GM19023 (cell line): ENCODE measurements at regions not wholly inside any gene's neighbourhood (a gene's known extent, or its start where the extent isn't known, plus 50 kb on each side); places are given as distances from the start of the nearest gene placed in this dataset.
A peak's percentile ranks its signal among the peaks of the same experiment; 100 is the strongest.

Experiments
- ATAC-seq: cut with Tn5 transposase; IDR thresholded peaks from one replicate; pipeline ENCODE4 v1.9.1; 2021; ENCODE audit warnings: mild to moderate bottlenecking, moderate library complexity; ENCODE audit not compliant: unreplicated experiment

DNA sequence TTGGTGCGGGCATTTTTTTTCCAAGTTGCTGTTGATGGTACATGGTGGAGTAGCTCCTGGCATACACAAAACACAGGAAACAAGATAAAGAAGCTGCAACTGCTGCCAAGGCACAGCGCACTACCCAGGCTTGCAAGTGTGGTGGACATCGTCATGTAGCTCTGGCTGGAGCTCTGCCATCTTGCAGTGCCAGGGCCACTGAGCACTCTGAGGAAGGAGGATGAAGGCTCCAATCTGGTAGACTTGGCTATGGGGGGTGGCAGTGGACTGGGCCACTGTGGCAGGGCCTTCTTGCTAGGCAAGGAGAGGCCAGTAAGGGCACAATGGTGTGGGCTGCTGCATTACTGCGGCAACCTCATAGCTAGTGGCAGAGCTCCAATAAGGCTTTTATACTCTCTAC lies 263.5 kb downstream of the CENPW start:
- no peak for ATAC-seq

DNA sequence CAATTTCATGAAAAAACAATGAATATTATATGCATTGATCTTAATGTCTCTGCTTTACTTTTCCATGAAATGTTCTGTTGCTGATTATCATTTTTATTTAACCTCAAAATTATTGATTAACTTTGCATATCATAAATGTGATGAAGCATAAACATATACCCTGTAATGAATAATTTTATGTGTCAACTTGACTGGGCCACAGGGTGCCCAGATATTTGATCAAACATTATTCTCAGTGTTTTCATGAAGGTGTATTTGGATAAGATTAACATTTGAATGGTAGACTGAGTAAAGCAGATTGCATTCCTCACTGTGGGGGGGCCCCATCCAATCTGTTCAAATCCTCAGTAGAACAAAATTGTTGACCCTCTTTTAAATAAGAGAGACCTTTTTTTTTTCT lies 265.2 kb downstream of the CENPW start:
- no peak for ATAC-seq

DNA sequence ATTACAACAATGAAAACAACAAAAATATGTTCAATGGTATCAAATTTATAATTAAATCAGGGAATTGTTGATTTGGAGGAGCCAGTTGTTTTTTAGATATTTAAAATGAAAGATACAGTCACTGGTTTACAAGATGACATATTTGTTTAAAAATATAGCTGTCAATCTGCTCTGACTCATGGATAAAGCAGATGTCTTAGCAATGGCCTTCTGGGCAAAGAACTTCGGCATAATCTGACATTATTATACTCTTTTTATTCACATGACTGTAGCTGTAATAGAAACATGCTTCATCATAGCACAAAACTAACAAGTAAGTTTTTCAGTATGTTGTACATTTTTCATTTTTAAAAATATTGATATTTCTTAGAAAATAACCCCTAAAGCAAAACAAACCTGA lies 267.4 kb downstream of the CENPW start:
- ATAC-seq, result no peak

GRCh38 chr6:126608681-126609080 lies 268.8 kb downstream of the CENPW start:
- no peak for ATAC-seq

DNA sequence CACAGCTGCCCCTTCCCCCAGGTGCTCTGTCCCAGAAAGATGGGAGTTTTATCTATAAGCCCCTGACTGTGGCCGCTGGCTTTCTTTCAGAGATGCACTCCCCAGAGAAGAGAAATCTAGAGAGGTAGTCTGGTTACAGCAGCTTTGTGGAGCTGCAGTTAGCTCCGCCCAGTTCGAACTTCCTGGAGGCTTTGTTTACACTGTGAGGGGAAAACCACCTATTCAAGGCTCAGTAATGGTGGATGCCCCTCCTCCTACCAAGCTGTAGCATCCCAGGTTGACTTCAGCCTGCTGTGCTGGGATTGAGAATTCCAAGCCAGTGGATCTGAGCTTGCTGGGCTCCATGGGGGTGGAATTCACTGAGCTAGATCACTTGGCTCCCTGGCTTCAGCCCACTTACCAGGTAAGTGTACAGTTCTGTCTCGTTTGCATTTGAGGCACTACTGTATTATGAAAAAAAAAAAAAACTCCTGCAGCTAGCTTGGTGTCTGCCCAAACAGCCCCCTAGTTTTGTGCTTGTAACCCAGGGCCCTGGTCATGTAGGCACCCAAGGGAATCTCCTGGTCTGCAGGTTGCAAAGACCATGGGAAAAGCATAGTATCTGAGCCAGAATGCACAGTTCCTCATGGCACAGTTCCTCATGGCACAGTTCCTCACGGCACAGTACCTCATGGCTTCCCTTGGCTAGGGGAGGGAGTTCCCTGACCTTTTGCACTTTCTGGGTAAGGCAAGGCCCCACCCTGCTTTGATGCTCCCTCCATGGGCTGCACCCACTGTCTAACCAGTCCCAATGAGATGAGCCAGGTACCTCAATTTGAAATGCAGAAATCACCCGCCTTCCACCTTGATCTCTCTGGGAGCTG lies 275.0 kb downstream of the CENPW start:
- ATAC-seq, result peak; percentile 80

DNA sequence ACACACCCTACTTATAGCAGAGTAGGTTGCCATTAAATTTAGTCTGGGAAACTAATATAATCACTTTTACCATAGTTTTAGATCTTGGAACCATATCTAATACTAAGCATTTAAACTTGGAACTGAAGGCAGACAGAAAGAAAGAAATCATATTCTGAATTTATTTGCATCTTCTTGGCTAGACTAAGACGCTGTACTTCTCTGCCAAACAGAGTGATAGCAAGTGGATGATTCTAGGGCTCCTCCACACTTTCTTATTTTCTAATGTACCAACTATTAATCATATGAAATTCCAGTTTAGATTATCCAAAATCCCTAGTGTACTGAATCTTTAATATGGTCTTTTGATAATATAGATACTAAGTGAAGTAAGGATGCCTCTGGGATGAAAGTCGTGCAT lies 277.0 kb downstream of the CENPW start:
- ATAC-seq, result no peak

DNA sequence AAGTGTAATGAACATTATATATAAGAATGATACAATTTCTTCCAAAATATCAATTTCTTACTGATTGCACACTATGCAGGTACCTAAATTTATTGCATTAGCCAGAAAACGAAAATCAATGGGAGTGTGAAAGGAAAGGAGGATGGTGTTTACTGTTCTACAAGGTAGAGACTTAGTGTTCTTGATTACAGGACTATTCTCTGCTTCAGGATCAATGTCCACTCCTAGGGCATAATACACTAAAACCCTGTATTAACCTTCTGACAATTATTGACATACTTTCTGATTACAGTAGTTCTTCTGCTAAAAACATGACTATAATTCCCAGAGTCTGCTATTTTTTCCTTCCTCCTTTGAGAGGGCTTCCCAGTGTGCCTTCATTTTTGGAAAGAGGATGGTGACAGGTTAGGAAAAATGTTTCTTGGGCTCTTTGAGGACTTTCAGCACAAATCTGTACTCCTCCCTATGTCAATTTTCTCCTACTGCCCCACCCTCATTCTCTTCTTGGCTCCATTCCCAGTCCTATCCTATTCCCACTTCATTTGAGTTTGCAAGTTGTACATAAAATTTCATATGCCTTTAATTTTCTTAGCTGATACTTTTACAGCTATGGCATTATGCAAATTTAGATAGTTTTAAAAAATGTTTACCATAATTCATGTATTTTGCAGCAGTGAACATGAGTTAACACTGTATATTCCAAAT lies 278.9 kb downstream of the CENPW start:
- ATAC-seq, result no peak

DNA sequence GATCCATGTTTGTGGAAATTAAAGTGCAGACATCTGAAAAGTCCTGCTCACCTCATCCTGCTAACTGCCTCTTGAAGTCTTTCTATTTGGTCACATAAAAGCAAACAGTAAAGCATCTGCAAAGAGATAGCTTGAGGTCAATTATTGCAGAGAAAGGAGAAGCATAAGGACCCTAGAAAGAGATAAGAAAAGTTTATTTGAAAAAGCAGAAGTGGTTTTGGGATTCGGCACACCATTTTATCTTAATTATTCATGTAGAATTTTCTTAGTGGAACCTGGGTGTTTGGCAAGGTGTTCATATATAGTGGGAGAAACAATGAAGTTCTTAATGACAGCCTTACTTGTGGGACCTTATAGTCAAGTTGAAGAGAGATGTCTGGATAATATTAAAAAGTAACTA lies 280.8 kb downstream of the CENPW start:
- ATAC-seq, result no peak

DNA sequence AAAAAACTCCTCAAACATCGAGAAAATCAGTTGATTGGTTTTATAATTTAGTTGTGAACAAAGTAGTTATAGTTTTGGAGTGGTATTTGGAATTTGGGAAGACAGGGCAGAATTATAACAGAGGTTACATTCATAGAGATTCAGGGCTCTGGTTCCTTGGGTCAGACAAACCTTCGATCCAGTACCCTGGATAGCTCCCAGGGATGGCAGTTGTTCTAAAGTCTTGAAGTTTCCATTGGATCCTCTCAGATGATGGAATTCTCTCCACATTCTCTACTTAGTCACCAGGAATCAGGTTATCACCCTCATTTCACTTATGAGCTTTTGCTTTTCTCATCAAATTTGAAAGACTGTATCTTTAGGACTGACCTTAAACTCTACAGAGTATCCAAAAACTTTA lies 285.1 kb downstream of the CENPW start:
- no peak for ATAC-seq

DNA sequence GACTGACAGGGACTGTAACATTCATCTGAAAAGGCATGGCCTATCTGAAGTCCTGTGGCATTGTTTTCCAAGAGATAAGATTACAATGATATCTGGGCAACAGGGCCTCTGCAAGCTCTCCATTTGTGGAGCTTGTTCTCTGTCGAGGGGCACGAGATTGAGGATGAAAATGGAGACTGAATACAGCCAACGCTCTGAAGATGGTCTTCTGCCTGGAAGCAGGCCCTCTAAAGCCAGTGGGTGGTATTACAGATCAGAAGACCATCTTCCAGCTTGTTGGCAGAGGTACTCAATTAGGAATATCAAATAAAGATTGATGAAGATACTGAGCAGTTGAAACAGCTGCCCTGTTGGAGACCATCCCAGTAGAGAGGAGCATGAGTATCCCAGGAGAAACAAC lies 288.2 kb downstream of the CENPW start:
- ATAC-seq, result peak; percentile 55

DNA sequence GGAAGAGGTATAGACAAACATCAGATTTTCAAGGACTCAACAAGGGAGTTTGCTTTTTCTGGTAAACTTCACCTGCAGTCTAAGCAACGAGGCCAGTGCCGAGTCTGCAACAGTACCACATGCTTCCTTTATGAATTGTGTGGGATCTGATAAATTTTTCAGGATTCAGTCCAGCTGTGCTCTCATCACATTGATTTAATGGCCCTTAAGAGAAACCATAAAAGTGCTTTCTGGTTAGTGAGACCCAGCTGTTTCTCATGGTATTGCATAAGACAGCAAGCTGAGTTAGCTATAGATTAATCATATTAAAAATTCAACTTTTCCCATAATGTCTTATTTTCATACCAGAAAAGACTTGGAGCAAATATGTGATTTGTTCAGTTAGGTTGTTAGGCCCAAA lies 291.4 kb downstream of the CENPW start:
- no peak for ATAC-seq

DNA sequence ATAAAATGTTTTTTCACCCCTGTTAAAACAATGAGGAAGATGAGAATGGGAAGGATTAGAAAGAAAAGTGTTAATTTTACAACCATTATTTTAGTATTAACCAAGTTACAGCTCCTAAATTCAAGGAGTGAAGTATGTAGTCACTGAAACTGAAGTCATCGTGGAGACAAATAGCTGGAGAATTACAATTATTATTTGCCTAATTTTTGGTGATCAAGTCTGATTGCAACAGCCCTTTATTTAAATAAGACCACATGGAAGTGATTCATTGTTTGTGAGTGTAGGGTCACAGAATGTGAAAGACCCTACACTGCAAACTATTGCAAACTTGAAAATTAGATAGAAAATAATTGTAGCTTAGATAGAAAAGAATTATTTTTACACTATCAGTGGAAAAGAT lies 292.4 kb downstream of the CENPW start:
- no peak for ATAC-seq

- no peak for ATAC-seq
Observed at GRCh38 chr6:126633373-126633772, 293.5 kb downstream of the CENPW start.

DNA sequence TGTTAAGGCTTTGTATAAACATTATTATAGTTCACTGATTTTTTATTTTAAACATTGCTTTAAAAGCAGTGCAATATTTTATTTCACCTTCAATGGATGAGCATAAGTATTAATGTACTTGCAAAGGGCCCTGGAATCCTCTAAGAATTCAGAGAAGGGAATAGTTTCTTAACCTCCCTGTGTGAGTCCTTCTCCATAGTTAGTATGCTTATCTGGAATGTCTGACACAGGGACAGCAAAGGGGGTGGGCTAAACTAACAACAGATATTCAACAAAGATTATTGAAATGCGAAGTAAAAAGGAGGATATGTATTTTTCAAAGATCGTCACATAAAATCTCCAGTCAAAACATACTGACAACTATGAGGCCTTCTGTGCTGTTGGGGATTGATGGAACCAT lies 300.4 kb downstream of the CENPW start:
- no peak for ATAC-seq

DNA sequence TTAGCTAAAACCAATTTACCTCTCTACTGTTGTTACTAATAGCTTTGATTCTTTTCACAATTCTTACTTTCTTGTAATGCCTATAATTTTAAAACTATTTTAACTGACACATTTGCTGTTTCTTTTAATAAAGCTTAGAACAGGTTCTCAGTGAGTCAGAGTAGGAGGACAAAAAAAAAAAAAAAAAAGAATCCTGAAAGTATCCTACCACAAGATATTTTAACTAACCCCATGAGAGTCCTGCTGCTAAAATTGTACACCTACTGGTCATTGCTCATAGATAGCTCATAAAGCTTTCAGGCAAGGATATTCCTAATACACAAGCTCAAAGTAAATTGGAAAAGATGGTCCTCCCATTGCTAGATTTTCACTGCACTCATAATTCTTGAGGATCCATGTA lies 301.0 kb downstream of the CENPW start:
- ATAC-seq, result no peak

- no peak for ATAC-seq
Observed at GRCh38 chr6:126641641-126642040, 301.7 kb downstream of the CENPW start.

- ATAC-seq, result no peak
Observed at GRCh38 chr6:126643352-126643751, 303.4 kb downstream of the CENPW start.

GRCh38 chr6:126650931-126651330 lies 311.0 kb downstream of the CENPW start:
- ATAC-seq, result no peak

- ATAC-seq, result no peak
Observed at GRCh38 chr6:126657561-126658175, 317.8 kb downstream of the CENPW start.

- no peak for ATAC-seq
Observed at GRCh38 chr6:126660376-126660775, 320.5 kb downstream of the CENPW start.

- ATAC-seq, result no peak
Observed at GRCh38 chr6:126661646-126662045, 321.7 kb downstream of the CENPW start.

- no peak for ATAC-seq
Observed at GRCh38 chr6:126662966-126663365, 323.1 kb downstream of the CENPW start.
